Umbilical cord (tissue), 1 donor: ENCODE measurements at regions not wholly inside any gene's neighbourhood (a gene's known extent, or its start where the extent isn't known, plus 50 kb on each side); places are given as distances from the start of the nearest gene placed in this dataset.

Experiments
- DNase-seq: peaks from one replicate; pipeline ENCODE4 v3.0.0-alpha.2; 2015; ENCODE audit warnings: low spot score

DNA sequence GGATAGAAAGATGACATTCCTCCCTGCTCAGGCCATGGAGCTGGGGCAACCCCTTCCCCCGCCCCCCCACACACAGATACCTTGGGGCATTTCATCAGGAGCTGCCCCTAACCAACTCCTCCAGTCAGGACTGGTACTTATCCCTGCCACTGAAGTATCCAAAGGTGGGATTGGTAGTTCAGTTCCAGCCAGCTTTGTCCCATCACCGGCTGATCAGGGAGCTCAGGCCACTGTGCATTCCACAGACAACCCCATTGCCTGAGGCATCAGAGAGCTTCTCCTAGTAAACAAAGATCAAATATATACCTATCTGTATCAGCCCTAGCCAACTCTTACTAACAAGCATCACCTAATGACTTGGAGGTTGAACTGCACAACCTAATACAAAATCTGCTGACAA lies 218.2 kb upstream of the FMR1 start:
- no peak for DNase-seq

GRCh38 chrX:147699061-147699460 lies 212.7 kb upstream of the FMR1 start:
- no peak for DNase-seq

DNA sequence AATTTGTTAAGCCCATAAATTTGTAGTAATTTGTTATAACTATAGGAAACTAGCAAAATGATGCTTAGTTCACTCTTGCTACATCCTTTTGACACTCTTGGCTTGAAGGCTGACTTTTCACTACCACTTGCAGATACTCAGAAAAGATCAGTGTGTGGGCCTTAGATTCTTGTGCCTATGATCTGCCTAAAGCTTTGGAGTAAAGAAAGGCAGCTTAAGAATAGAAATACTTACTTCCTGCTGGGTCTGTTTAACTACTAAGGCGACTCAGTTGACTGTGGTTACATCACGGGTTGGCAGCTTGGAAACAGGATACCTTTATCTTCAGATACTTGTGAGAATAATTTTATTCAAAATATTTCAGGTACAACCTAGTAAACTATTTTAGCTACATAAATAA lies 201.4 kb upstream of the FMR1 start:
- DNase-seq, result no peak

- DNase-seq, result no peak
These were observed 178.3 kb upstream of the FMR1 start for GRCh38 chrX:147733369-147733768.

GRCh38 chrX:147735364-147735763 lies 176.4 kb upstream of the FMR1 start:
- no peak for DNase-seq

DNA sequence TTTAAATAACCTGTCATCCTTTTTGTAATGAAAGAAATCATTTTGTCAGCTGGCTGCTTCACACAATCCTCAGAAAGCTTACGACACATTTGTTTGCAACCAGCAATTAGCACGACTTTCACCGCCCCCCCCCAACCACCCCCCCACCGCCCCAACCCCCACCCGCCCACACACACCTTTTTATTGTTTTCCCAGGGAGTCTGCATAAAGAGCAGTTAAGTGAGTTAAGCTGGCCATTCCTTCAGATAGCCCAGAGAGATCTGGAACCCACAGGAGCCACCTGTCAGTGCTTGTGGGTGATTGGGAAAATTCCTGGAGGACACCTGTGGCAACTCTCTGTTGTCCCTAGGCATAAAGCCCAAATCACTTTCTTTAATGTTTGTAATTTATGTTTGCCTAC lies 175.7 kb upstream of the FMR1 start:
- DNase-seq, result no peak

DNA sequence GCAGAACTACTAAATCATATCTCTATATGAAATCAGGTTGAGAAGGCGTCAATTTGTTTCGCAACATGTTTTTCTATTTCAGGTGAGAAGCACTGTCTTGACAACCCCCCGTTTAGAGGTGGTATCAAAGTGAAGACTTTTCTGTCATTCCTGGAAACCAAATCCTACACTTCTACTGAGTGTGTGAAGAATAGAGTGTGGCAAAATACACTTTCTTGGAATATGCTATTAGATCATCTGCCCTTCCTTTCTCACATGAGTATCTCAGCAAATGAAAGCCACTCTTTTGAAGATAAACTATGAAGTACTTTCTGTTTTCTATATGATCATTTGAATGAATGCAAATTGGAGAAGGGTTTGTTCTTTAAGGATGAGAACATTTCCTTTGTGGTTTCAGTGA lies 174.0 kb upstream of the FMR1 start:
- no peak for DNase-seq

GRCh38 chrX:147738265-147738664 lies 173.5 kb upstream of the FMR1 start:
- no peak for DNase-seq

DNA sequence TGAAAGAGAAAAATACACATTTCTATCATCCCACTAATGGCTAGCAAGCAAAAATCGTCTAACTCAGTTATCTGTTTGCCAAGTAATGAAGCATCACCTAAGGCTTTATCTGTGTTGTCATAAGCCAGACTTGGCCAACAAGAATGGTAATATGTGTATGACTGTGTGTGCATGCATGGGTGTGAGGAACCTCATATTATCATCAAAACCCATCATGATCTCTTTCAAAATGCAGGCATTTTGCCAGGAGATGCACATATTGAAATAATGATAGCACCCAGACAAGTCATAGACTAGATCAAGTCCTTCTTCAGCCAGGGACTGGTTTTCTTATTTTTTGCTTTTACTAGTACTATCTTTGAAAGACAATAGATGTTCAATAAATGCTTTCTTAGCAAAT lies 172.5 kb upstream of the FMR1 start:
- no peak for DNase-seq

- DNase-seq, result no peak
These were observed 169.9 kb upstream of the FMR1 start for GRCh38 chrX:147741776-147742175.

GRCh38 chrX:147749308-147749707 lies 162.4 kb upstream of the FMR1 start:
- no peak for DNase-seq

DNA sequence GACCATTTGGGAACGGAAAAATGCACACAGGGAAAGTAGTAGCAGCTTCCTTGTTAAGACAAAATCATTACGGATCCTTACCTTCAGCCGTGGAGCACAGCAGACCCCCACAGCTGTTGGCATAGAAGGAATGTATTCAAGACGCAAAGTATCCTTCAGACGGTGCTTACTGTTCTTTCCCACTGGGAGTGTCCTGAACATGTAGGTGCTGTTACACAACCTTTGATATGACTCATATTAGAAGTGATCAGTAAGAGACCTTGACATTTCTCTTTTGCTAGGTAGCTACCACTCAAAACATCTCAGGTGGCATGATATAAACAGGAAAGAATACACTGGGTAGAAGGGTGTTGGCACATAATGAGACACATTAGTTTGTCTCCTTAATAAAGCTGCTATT lies 154.0 kb upstream of the FMR1 start:
- no peak for DNase-seq

DNA sequence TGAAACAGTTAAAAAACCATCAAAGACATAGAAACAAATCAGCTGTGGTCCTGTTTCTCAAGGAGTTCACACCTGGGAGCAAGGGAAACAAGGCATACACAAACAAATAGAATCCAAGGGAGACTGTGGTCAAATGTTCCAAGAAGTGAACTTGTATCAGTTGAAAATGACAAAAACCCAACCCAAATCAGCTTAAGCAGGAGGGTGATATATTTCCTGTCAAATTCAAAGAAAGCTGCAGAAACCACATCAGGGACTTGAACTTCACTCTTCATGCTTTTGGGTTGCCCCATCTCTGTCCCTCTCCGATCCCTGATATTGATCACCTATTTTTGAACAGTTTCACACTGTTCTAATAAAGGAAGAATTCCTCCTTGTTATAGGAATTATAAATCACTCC lies 148.6 kb upstream of the FMR1 start:
- DNase-seq, result no peak

GRCh38 chrX:147764868-147765267 lies 146.9 kb upstream of the FMR1 start:
- no peak for DNase-seq

- no peak for DNase-seq
These were observed 140.9 kb upstream of the FMR1 start for GRCh38 chrX:147770858-147771257.

GRCh38 chrX:147776988-147777387 lies 134.7 kb upstream of the FMR1 start:
- no peak for DNase-seq

DNA sequence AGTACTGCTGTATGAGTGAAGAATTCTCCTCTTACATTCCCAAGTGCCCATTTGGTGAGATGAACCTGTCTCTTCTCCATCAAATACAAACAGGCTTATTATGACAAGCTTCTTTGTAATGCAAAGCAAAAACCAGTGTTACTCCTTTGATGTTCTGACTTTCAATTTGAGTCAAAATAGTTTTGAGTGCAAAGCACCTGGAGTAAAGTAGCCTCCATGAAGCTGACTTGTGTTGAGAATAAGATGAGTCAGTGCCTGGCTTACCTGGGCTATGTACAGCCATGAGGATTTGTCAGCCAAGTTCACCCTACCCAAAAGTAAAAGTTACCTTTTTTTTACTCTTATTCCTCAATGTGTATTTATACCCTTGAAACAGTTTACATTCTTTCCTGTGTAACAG lies 132.5 kb upstream of the FMR1 start:
- no peak for DNase-seq

GRCh38 chrX:147781844-147782243 lies 129.9 kb upstream of the FMR1 start:
- no peak for DNase-seq

GRCh38 chrX:147788641-147789350 lies 122.9 kb upstream of the FMR1 start:
- DNase-seq, result no peak

- no peak for DNase-seq
These were observed 111.1 kb upstream of the FMR1 start for GRCh38 chrX:147800663-147801062.

GRCh38 chrX:147803948-147804347 lies 107.8 kb upstream of the FMR1 start:
- DNase-seq, result peak; percentile 40

DNA sequence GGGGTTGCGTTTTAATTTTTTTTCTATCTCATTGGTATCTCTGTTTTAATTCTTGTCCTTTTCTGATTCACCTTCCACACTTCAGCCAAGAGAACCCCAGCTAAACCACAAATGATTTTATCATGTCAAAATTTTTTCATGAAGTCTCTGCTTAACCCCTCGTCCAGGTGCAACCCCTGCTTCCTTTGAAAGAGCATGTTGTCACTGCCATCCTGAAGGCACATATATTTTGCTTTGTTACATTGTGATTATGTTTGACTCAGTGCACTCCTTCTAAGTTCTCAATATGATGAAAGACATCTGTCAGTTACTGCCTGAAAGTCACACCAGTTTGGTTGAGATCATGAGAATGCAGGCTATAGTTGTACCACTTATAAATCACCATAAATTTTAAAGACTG lies 99.9 kb upstream of the FMR1 start:
- DNase-seq, result no peak

GRCh38 chrX:147827070-147827469 lies 84.6 kb upstream of the FMR1 start:
- DNase-seq, result no peak

DNA sequence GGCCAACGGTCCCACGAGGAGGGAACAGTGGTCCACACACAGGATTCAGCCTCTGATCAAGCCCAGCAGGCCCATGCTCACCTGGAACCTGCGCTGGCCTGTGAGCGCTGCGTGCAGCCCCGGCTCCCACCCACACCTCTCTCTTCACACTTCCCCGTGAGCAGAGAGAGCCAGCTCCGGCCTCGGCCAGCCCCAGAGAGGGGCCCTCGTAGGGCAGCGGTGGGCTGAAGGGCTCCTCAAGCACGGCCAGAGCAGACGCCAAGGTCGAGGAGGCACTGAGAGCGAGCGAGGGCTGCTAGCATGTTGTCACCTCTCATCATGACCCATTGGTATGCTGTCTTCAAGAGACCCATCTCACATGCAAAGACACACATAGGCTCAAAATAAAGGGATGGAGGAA lies 83.0 kb upstream of the FMR1 start:
- DNase-seq, result no peak
